Activated CD4-positive, alpha-beta T cell treated with anti-CD3 and anti-CD28 coated beads for 36 hours (primary cell): ENCODE measurements at regions not wholly inside any gene's neighbourhood (a gene's known extent, or its start where the extent isn't known, plus 50 kb on each side); places are given as distances from the start of the nearest gene placed in this dataset.

ENCODE experiments used
- ATAC-seq: fragments of 200-7000 bp; cut with Tn5 transposase; one replicate; pipeline ENCODE4 v1.10.0; 2021; ENCODE audit warnings: mild to moderate bottlenecking, moderate library complexity
- CTCF ChIA-PET: fragments of 350-600 bp; sonication (Branson Sonifier 250); formaldehyde crosslinking; loops from one replicate; lab custom pipeline; 2021; ENCODE audit warnings: antibody characterized with exemption; lab: Charles Lee
- POLR2A ChIA-PET: fragments of 350-600 bp; sonication (Branson Sonifier 250); formaldehyde crosslinking; loops from one replicate; lab custom pipeline; 2021; ENCODE audit warnings: antibody characterized with exemption, inconsistent platforms; lab: Charles Lee
- DNase-seq: peaks from one replicate; pipeline ENCODE4 v3.0.0-alpha.2; 2020
- H3K27ac Mint-ChIP-seq: one replicate; pipeline ENCODE4 v1.8.0; 2021; ENCODE audit warnings: mixed read lengths
- H3K27me3 Mint-ChIP-seq: one replicate; pipeline ENCODE4 v1.8.0; 2021; ENCODE audit warnings: mixed read lengths
- H3K36me3 Mint-ChIP-seq: one replicate; pipeline ENCODE4 v1.8.0; 2021; ENCODE audit warnings: low read depth, mixed read lengths
- H3K4me1 Mint-ChIP-seq: one replicate; pipeline ENCODE4 v1.8.0; 2021; ENCODE audit warnings: mixed read lengths
- H3K4me3 Mint-ChIP-seq: one replicate; pipeline ENCODE4 v1.8.0; 2021; ENCODE audit warnings: mild to moderate bottlenecking, moderate library complexity, mixed read lengths
- H3K9me3 Mint-ChIP-seq: one replicate; pipeline ENCODE4 v1.8.0; 2021; ENCODE audit warnings: low read depth, mixed read lengths
- intact Hi-C, 2 experiments: fragments of 100-400 bp; cut with DNase I in 1 of 2; cut with micrococcal nuclease in 1 of 2; formaldehyde crosslinking; loops; one replicate each; pipeline versions ENCODE4 v1.14.2 to v1.15.1; 2022 to 2024; cut with DNase I, micrococcal nuclease

DNA sequence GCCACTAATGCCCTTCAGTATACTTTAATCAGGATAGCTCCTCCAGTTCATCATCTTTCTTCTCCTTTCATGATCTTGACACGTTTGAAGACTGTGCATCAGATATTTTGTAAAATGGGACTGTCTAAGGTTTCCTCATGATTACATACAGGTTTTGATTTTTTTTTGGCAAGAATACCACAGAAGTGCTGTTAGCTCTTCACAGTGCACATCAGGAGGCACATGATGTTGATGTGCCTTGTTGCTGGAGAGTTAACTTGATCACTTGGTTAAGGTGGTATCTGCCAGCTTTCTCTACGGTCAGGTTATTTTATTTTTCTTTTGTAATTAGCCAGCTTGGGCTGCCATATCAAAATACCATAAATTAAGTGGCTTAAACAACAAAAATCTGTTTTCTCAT is 128.6 kb upstream of the IVNS1ABP start:
- peak overlapping the region; percentile 9 for H3K27ac Mint-ChIP-seq
- no peaks in the 10 kb centered on the region for H3K36me3 Mint-ChIP-seq
- DNase-seq (no peak), ATAC-seq (no peak)
- H3K4me1 Mint-ChIP-seq = peaks cover 7% of the 10 kb centered on the region
- no peaks in the 10 kb centered on the region for H3K9me3 Mint-ChIP-seq
- no peaks in the 10 kb centered on the region for H3K27me3 Mint-ChIP-seq
- ChIA-PET CTCF (no interaction called here), POLR2A (no interaction called here)
- no peak overlapping the region for H3K4me3 Mint-ChIP-seq
- intact Hi-C loops = no loop called here

DNA sequence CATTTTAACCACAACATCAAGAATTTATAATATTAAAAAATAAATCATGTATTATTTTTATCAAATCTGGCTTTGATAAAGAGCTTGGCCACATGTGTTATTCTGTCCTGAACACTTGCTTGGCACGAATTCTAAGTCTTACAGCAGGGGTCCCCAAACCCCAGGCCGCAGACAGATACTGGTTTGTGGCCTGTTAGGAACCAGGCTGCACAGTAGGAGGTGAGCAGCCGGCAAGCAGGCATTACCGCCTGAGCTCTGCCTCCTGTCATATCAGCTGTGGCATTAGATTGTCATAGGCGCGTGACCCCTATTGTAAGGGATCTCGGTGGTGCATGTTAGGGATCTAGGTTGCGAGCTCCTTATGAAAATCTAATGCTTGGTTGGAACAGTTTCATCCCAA is 127.6 kb upstream of the IVNS1ABP start:
- no peaks in the 10 kb centered on the region for H3K36me3 Mint-ChIP-seq
- H3K4me1 Mint-ChIP-seq = peaks cover 7% of the 10 kb centered on the region
- no peak overlapping the region for H3K4me3 Mint-ChIP-seq
- no peaks in the 10 kb centered on the region for H3K9me3 Mint-ChIP-seq
- DNase-seq (no peak), ATAC-seq (no peak)
- H3K27me3 Mint-ChIP-seq = no peaks in the 10 kb centered on the region
- no peak overlapping the region for H3K27ac Mint-ChIP-seq
- POLR2A ChIA-PET = no interaction called here
- CTCF ChIA-PET = no interaction called here
- intact Hi-C loops = no loop called here

DNA sequence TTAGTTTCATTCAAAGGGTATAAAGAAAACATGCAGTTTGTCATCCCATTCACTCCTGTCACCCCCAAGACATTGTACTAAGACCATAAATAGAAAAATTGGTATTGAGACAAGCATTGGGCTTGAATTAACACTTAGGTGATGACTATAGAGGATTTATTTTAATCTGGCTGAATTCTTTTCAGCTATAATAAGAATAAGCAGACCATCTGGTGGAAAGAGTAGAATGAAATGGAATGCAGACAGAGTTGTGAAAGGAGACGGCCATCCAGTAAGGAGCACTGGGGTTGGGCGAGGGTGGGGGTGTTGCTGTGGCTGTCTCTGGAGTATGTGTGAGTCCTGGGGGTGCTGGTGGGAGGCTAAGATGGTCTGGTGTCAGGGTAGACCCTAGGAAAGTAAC is 125.0 kb upstream of the IVNS1ABP start:
- no peak for ATAC-seq
- Mint-ChIP-seq H3K4me1 (peaks cover 7% of the 10 kb centered on the region), H3K27ac (no peak overlapping the region), H3K4me3 (no peak overlapping the region), H3K36me3 (no peaks in the 10 kb centered on the region), H3K27me3 (no peaks in the 10 kb centered on the region), H3K9me3 (no peaks in the 10 kb centered on the region)
- ChIA-PET CTCF (no interaction called here), POLR2A (no interaction called here)
- intact Hi-C loops = no loop called here
- DNase-seq = no peak

DNA sequence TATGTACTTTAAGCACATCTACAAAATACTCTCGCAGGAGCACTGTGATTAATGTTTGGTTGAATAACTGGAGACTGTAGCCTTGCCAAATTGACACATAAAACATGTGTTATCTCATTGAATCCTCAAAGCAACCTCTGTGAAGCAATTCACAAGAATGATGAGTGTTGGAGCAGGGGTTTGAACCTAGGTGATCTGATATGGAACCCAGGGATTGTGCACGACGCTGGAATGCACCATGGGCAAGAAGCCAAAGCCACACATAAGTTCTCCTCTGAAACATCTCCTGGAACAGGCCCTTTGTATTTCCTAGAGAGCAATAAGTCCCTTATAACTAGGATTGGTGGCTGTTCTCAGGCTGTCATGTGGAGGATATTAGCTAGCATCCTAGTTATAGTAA is 124.6 kb upstream of the IVNS1ABP start:
- peak overlapping the region; percentile 81 for H3K27ac Mint-ChIP-seq
- H3K9me3 Mint-ChIP-seq = no peaks in the 10 kb centered on the region
- POLR2A ChIA-PET = interaction anchor here (0.6 kb wide), 1 partner anchor 169 kb away, joined by 4 read pairs; no protein-coding TSS in a partner anchor
- H3K36me3 Mint-ChIP-seq = no peaks in the 10 kb centered on the region
- DNase-seq (no peak), ATAC-seq (no peak)
- intact Hi-C loops = loop anchor here (2.0 kb wide), 2 partner anchors 119 to 125 kb away; partner anchors contain the start of gene IVNS1ABP (in 1 of the 2)
- peaks cover 7% of the 10 kb centered on the region for H3K4me1 Mint-ChIP-seq
- no peak overlapping the region for H3K4me3 Mint-ChIP-seq
- CTCF ChIA-PET = no interaction called here
- no peaks in the 10 kb centered on the region for H3K27me3 Mint-ChIP-seq

DNA sequence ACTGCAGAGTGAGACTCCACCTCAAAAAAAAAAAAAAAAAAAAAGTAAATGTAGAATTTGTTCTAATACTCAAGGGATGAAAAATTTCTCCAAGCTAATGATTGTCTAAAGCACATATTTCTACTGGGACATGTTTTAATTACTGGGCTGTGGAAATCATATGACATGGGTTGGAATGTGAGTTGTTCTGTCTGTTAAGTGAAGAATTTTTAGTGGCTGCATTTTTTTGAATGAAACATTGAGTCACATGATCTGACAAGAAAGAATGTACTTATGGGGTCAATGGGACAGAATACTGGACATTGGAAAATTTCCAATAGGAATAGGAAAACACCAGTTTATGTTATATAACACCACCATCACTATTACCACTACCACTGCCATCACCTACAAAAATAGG is 123.8 kb upstream of the IVNS1ABP start:
- no peaks in the 10 kb centered on the region for H3K9me3 Mint-ChIP-seq
- peak overlapping the region; percentile 81 for H3K27ac Mint-ChIP-seq
- intact Hi-C loops = loop anchor here (1.0 to 2.0 kb wide), 3 partner anchors 119 to 124 kb away; partner anchors contain the start of gene IVNS1ABP (in 1 of the 2)
- no peaks in the 10 kb centered on the region for H3K27me3 Mint-ChIP-seq
- no peak for DNase-seq
- H3K4me1 Mint-ChIP-seq = peaks cover 7% of the 10 kb centered on the region
- no peak for ATAC-seq
- no peak overlapping the region for H3K4me3 Mint-ChIP-seq
- POLR2A ChIA-PET = interaction anchor here (0.6 to 1.3 kb wide), 2 partner anchors 123 to 170 kb away, joined by 4 to 6 read pairs; partner anchors contain the start of gene IVNS1ABP
- CTCF ChIA-PET = no interaction called here
- no peaks in the 10 kb centered on the region for H3K36me3 Mint-ChIP-seq

DNA sequence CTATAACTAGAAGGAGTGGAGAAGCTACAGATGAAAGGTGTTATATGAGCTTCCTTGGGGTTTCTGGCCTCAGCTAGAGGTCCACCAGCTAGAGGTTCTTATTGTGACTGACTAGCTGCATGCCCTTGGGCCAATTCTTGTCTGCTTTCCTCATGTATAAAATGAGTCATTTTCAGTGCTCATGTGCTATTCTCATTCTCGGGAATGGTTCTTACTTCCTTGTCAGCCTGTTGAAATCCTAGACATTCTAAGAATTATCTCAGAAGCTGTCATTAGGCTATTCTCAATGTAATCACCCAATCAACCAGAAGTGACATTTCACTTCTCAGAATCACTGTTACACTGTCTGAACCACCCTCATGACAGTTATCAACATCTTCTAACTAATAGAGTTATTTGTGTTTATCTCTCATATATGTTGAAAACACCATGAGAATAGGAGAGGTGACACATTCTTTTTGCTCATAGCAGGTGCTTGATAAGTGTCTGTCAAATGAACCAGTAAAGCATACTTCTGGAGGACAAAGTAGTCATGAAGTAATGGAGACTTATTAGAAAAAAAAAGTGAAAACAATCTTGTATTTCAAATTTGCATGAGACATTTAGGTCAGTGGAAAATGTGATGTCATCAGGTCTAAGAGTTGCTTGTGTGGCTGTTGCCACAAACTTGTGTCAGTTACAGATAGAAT is 122.8 kb upstream of the IVNS1ABP start:
- H3K36me3 Mint-ChIP-seq = no peaks in the 10 kb centered on the region
- ATAC-seq = peak; percentile 87
- H3K9me3 Mint-ChIP-seq = no peaks in the 10 kb centered on the region
- no peak overlapping the region for H3K27ac Mint-ChIP-seq
- ChIA-PET POLR2A (interaction anchor here (1.3 kb wide), 1 partner anchor 122 kb away, joined by 6 read pairs; the partner anchor contains the start of gene IVNS1ABP), CTCF (interaction anchor here (0.7 to 1.5 kb wide), 2 partner anchors 121 to 201 kb away, joined by 3 read pairs; no protein-coding TSS in a partner anchor)
- H3K27me3 Mint-ChIP-seq = no peaks in the 10 kb centered on the region
- no peak overlapping the region for H3K4me3 Mint-ChIP-seq
- intact Hi-C loops = loop anchor here (1.0 to 5.0 kb wide), 6 partner anchors 120 to 197 kb away; partner anchors contain the start of gene IVNS1ABP (in 2 of the 2)
- peaks cover 7% of the 10 kb centered on the region for H3K4me1 Mint-ChIP-seq
- DNase-seq = peak; percentile 54

DNA sequence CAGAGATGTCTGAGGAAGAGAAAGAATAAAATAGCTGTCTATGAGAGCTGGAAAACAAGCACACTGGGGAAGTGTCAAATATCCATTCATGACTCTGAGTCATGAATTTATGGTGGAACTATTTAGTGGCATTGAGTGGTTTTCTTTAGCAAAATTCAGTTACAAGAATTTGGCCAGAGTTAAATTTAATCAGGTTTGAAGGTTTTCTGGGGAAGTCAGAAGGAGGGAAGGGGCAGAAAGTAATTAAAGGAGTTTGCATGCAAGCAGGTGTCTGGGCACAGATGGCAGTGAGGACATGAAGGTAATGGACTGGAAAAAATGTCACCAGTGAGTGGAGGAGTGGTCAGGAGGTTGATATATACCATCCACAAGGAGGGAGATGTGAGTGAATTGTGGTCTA is 121.9 kb upstream of the IVNS1ABP start:
- no peaks in the 10 kb centered on the region for H3K27me3 Mint-ChIP-seq
- H3K9me3 Mint-ChIP-seq = no peaks in the 10 kb centered on the region
- intact Hi-C loops = loop anchor here (1.0 to 5.0 kb wide), 3 partner anchors 122 to 198 kb away; partner anchors contain the start of gene IVNS1ABP (in 1 of the 2)
- CTCF ChIA-PET = interaction anchor here (1.5 kb wide), 1 partner anchor 200 kb away, joined by 3 read pairs; no protein-coding TSS in a partner anchor
- no peak overlapping the region for H3K4me3 Mint-ChIP-seq
- peaks cover 7% of the 10 kb centered on the region for H3K4me1 Mint-ChIP-seq
- no peaks in the 10 kb centered on the region for H3K36me3 Mint-ChIP-seq
- POLR2A ChIA-PET = no interaction called here
- ATAC-seq (peak; percentile 3), DNase-seq (no peak)
- no peak overlapping the region for H3K27ac Mint-ChIP-seq

DNA sequence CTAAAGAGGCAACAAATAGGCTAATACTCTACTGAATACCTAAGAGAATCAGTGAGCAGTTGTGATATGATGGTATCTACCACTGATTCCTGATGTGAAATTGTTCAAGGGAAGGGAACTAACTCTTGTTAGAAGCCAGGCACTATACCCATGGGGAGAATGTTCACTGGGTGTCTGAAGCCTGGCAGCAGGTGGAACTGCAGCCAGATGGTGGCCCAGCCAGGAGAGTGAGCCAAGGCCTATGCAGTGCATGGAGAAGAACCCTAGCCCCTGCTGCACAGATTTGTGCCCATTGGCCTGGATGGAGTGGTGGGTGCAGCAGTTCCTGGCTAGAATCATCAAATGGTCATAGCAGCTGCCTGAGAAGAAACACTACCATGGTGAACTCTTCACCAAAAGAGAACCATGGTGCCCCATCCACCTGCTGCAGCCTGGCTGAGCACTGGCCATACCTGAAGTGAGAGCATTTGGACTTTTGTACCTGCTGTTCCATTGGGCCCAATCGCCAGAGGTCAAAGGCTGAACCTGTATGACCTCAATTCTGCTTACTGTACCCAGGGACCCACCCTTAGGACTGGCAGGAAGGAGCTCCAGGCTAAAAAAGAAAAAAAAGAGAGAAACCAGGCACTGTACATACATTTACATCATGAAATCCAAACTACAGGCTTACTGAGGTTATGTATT is 118.8 kb upstream of the IVNS1ABP start:
- Mint-ChIP-seq H3K4me3 (no peak overlapping the region), H3K27ac (no peak overlapping the region), H3K9me3 (no peaks in the 10 kb centered on the region), H3K4me1 (peaks cover 3% of the 10 kb centered on the region), H3K27me3 (no peaks in the 10 kb centered on the region), H3K36me3 (no peaks in the 10 kb centered on the region)
- POLR2A ChIA-PET = no interaction called here
- CTCF ChIA-PET = interaction anchor here (0.6 to 2.0 kb wide), 3 partner anchors 9 to 17 kb away, joined by 3 to 5 read pairs (median 5); no protein-coding TSS in a partner anchor
- intact Hi-C loops = loop anchor here in 1 of 2 experiments (5.0 kb wide), 1 partner anchor 201 kb away; no protein-coding TSS in a partner anchor
- DNase-seq (no peak), ATAC-seq (no peak)

DNA sequence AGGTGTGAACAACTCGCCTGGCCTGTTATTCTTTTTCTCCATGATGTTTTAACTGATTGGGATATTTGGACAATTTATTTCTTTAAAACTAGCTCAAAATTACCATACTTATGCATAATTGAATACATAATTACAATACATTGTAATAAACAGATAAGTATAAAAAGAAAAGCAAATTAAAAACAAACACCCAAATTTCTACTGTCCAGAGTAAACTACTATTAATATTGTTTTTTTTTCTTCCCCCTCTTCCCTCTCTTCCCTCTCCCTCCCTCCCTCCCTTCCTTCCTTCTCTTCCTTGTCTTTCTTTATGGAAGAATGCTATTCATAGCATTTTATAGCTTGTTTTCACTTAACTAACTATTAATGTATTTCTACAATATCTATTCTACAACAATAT is 117.7 kb upstream of the IVNS1ABP start:
- Mint-ChIP-seq H3K36me3 (no peaks in the 10 kb centered on the region), H3K9me3 (peaks cover 3% of the 10 kb centered on the region), H3K4me3 (no peak overlapping the region), H3K27me3 (no peaks in the 10 kb centered on the region), H3K27ac (no peak overlapping the region), H3K4me1 (peaks cover 2% of the 10 kb centered on the region)
- DNase-seq (no peak), ATAC-seq (no peak)
- CTCF ChIA-PET = interaction anchor here (0.6 to 1.6 kb wide), 3 partner anchors 8 to 212 kb away, joined by 3 to 5 read pairs (median 3); no protein-coding TSS in a partner anchor
- intact Hi-C loops = loop anchor here in 1 of 2 experiments (5.0 kb wide), 1 partner anchor 203 kb away; no protein-coding TSS in a partner anchor
- POLR2A ChIA-PET = no interaction called here

DNA sequence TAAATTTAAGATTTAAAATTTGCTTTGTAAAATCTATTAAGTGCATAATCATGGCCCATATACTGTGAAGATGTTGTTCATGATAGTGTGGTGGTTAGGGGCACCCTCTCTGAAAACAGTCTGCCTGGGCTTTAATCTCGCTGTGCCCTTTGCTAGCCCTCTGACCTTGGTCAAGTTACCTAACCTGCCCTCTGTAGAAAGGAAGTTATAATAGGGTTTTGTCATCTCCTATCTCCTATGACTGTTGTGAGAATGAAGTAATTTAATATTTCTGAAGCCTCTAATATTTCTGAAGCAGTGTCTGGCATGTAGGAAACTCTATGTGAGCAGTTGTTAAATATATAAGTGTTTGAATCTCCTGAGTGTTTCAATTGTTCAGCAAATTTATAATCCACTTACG is 116.6 kb upstream of the IVNS1ABP start:
- ChIA-PET CTCF (interaction anchor here (0.6 kb wide), 1 partner anchor 46 kb away, joined by 3 read pairs; no protein-coding TSS in a partner anchor), POLR2A (no interaction called here)
- Mint-ChIP-seq H3K4me3 (no peak overlapping the region), H3K36me3 (no peaks in the 10 kb centered on the region), H3K9me3 (peaks cover 5% of the 10 kb centered on the region), H3K4me1 (peaks cover 2% of the 10 kb centered on the region), H3K27me3 (no peaks in the 10 kb centered on the region), H3K27ac (no peak overlapping the region)
- DNase-seq (no peak), ATAC-seq (no peak)
- intact Hi-C loops = no loop called here

DNA sequence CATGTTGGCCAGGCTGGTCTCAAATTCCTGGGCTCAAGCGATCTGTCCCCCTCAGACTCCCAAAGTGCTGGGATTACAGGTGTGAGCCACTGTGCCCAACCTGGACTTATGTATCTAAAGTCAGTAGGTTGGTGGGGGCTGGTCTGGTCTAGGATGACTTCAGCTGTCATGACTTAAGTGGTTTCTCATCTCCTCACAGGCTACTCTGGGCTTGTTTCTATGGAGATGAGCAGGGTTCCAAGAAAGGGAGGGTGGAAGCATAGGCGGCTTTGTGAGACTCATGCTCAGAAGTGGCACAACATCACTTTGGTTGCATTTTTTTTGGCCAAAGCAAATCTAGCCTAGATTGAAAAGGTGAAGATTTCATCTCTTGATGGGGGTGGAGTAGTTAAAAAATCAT is 115.9 kb upstream of the IVNS1ABP start:
- intact Hi-C loops = no loop called here
- ATAC-seq (peak; percentile 60), DNase-seq (no peak)
- ChIA-PET POLR2A (no interaction called here), CTCF (no interaction called here)
- H3K36me3 Mint-ChIP-seq = no peaks in the 10 kb centered on the region
- no peaks in the 10 kb centered on the region for H3K27me3 Mint-ChIP-seq
- peaks cover 2% of the 10 kb centered on the region for H3K4me1 Mint-ChIP-seq
- no peak overlapping the region for H3K4me3 Mint-ChIP-seq
- no peak overlapping the region for H3K27ac Mint-ChIP-seq
- H3K9me3 Mint-ChIP-seq = peaks cover 5% of the 10 kb centered on the region
